ENCODE measurements at regions not wholly inside any gene's neighbourhood (a gene's known extent, or its start where the extent isn't known, plus 50 kb on each side); places are given as distances from the start of the nearest gene placed in this dataset.
"Not testable (repeated sequence)": the region's sequence is repeated elsewhere in the genome, so short reads cannot be mapped to it uniquely, and the experiment has no call there.

GRCh38 chr6:115121513-115121912, 778.7 kb upstream of the HS3ST5 start:
- H3K9me3 Mint-ChIP-seq, H3K36me3 Mint-ChIP-seq, H3K27ac Mint-ChIP-seq, H3K27me3 Mint-ChIP-seq, H3K4me1 Mint-ChIP-seq, H3K4me3 Mint-ChIP-seq: not testable (repeated sequence)

- no peak overlapping the region for H3K27ac Mint-ChIP-seq
- H3K4me1 Mint-ChIP-seq, result no peaks in the 10 kb centered on the region
- no peaks in the 10 kb centered on the region for H3K36me3 Mint-ChIP-seq
- H3K4me3 Mint-ChIP-seq, result no peak overlapping the region
- H3K27me3 Mint-ChIP-seq, result no peaks in the 10 kb centered on the region
- peaks cover 0 to 3% (median 2%) of the 10 kb centered on the region in 3 donors for H3K9me3 Mint-ChIP-seq
These were observed 777.6 kb upstream of the HS3ST5 start for GRCh38 chr6:115120391-115120790.

- Mint-ChIP-seq H3K4me1 (no peaks in the 10 kb centered on the region), H3K4me3 (no peak overlapping the region), H3K27ac (no peak overlapping the region), H3K27me3 (no peaks in the 10 kb centered on the region), H3K36me3 (peaks cover 1% of the 10 kb centered on the region), H3K9me3 (peaks cover 0 to 4% (median 2%) of the 10 kb centered on the region in 3 donors)
These were observed 748.6 kb upstream of the HS3ST5 start for GRCh38 chr6:115091461-115091860.

GRCh38 chr6:115078555-115078954, 735.7 kb upstream of the HS3ST5 start:
- H3K4me1 Mint-ChIP-seq, result peaks cover 0 to 2% (median 0%) of the 10 kb centered on the region in 3 donors
- H3K27ac Mint-ChIP-seq, result no peak overlapping the region
- H3K4me3 Mint-ChIP-seq, result no peak overlapping the region
- no peaks in the 10 kb centered on the region for H3K27me3 Mint-ChIP-seq
- no peaks in the 10 kb centered on the region for H3K36me3 Mint-ChIP-seq
- H3K9me3 Mint-ChIP-seq, result peaks cover 0 to 8% (median 4%) of the 10 kb centered on the region in 3 donors

GRCh38 chr6:115071962-115072361, 729.1 kb upstream of the HS3ST5 start:
- Mint-ChIP-seq H3K4me3 (no peak overlapping the region), H3K27ac (no peak overlapping the region), H3K4me1 (no peaks in the 10 kb centered on the region), H3K9me3 (peaks cover 2 to 5% (median 2%) of the 10 kb centered on the region in 3 donors), H3K27me3 (no peaks in the 10 kb centered on the region), H3K36me3 (no peaks in the 10 kb centered on the region)

- Mint-ChIP-seq H3K9me3 (peaks cover 0 to 5% (median 3%) of the 10 kb centered on the region in 3 donors), H3K4me1 (no peaks in the 10 kb centered on the region), H3K36me3 (no peaks in the 10 kb centered on the region), H3K4me3 (no peak overlapping the region), H3K27me3 (no peaks in the 10 kb centered on the region), H3K27ac (no peak overlapping the region)
These were observed 725.0 kb upstream of the HS3ST5 start for GRCh38 chr6:115067690-115068447.

- Mint-ChIP-seq H3K4me3 (no peak overlapping the region), H3K27ac (no peak overlapping the region), H3K27me3 (no peaks in the 10 kb centered on the region), H3K9me3 (peaks cover 0 to 4% (median 0%) of the 10 kb centered on the region in 3 donors), H3K4me1 (no peaks in the 10 kb centered on the region), H3K36me3 (no peaks in the 10 kb centered on the region)
These were observed 721.9 kb upstream of the HS3ST5 start for GRCh38 chr6:115064680-115065079.

GRCh38 chr6:115060581-115060980, 717.8 kb upstream of the HS3ST5 start:
- no peak overlapping the region for H3K4me3 Mint-ChIP-seq
- no peaks in the 10 kb centered on the region for H3K36me3 Mint-ChIP-seq
- no peak overlapping the region for H3K27ac Mint-ChIP-seq
- H3K4me1 Mint-ChIP-seq, result no peaks in the 10 kb centered on the region
- H3K27me3 Mint-ChIP-seq, result no peaks in the 10 kb centered on the region
- peaks cover 0 to 6% (median 0%) of the 10 kb centered on the region in 3 donors for H3K9me3 Mint-ChIP-seq

- no peak overlapping the region for H3K27ac Mint-ChIP-seq
- peaks cover 0 to 9% (median 0%) of the 10 kb centered on the region in 3 donors for H3K9me3 Mint-ChIP-seq
These were observed 715.8 kb upstream of the HS3ST5 start for GRCh38 chr6:115058414-115059211.

GRCh38 chr6:115055579-115055978, 712.8 kb upstream of the HS3ST5 start:
- no peak overlapping the region for H3K4me3 Mint-ChIP-seq
- no peaks in the 10 kb centered on the region for H3K27me3 Mint-ChIP-seq
- H3K27ac Mint-ChIP-seq, result no peak overlapping the region
- H3K36me3 Mint-ChIP-seq, result no peaks in the 10 kb centered on the region
- no peaks in the 10 kb centered on the region for H3K4me1 Mint-ChIP-seq
- peaks cover 0 to 9% (median 2%) of the 10 kb centered on the region in 3 donors for H3K9me3 Mint-ChIP-seq

More at GRCh38 chr6:115058414-115059211, 715.8 kb upstream of the HS3ST5 start:
- Mint-ChIP-seq H3K27me3 (no peaks in the 10 kb centered on the region), H3K36me3 (no peaks in the 10 kb centered on the region), H3K4me3 (no peak overlapping the region), H3K4me1 (no peaks in the 10 kb centered on the region)

- not testable (repeated sequence) for H3K4me3 Mint-ChIP-seq, H3K27me3 Mint-ChIP-seq, H3K27ac Mint-ChIP-seq, H3K9me3 Mint-ChIP-seq, H3K4me1 Mint-ChIP-seq, H3K36me3 Mint-ChIP-seq
These were observed 711.4 kb upstream of the HS3ST5 start for GRCh38 chr6:115054242-115054641.

- no peak overlapping the region for H3K27ac Mint-ChIP-seq
- H3K4me1 Mint-ChIP-seq, result no peaks in the 10 kb centered on the region
- H3K9me3 Mint-ChIP-seq, result peaks cover 0 to 5% (median 2%) of the 10 kb centered on the region in 3 donors
- H3K27me3 Mint-ChIP-seq, result no peaks in the 10 kb centered on the region
- no peaks in the 10 kb centered on the region for H3K36me3 Mint-ChIP-seq
- no peak overlapping the region for H3K4me3 Mint-ChIP-seq
These were observed 710.5 kb upstream of the HS3ST5 start for GRCh38 chr6:115053169-115053860.

- no peaks in the 10 kb centered on the region for H3K4me1 Mint-ChIP-seq
- H3K9me3 Mint-ChIP-seq, result peaks cover 0 to 3% (median 2%) of the 10 kb centered on the region in 3 donors
- H3K36me3 Mint-ChIP-seq, result no peaks in the 10 kb centered on the region
- no peaks in the 10 kb centered on the region for H3K27me3 Mint-ChIP-seq
- H3K4me3 Mint-ChIP-seq, result no peak overlapping the region
- no peak overlapping the region for H3K27ac Mint-ChIP-seq
These were observed 673.8 kb upstream of the HS3ST5 start for GRCh38 chr6:115016593-115016992.

GRCh38 chr6:115004982-115005381, 662.2 kb upstream of the HS3ST5 start:
- Mint-ChIP-seq H3K36me3 (no peaks in the 10 kb centered on the region), H3K27me3 (no peaks in the 10 kb centered on the region), H3K4me1 (peaks cover 0 to 7% (median 3%) of the 10 kb centered on the region in 3 donors), H3K9me3 (peaks cover 0 to 5% (median 5%) of the 10 kb centered on the region in 3 donors), H3K4me3 (no peak overlapping the region), H3K27ac (no peak overlapping the region)

GRCh38 chr6:115004204-115004603, 661.4 kb upstream of the HS3ST5 start:
- H3K4me1 Mint-ChIP-seq, result peaks cover 0 to 7% (median 3%) of the 10 kb centered on the region in 3 donors
- H3K9me3 Mint-ChIP-seq, result peaks cover 0 to 6% (median 5%) of the 10 kb centered on the region in 3 donors
- no peak overlapping the region for H3K4me3 Mint-ChIP-seq
- no peaks in the 10 kb centered on the region for H3K36me3 Mint-ChIP-seq
- H3K27ac Mint-ChIP-seq, result no peak overlapping the region
- no peaks in the 10 kb centered on the region for H3K27me3 Mint-ChIP-seq

Measured in IgD-negative memory B cell (primary cell).